Skin epidermis (tissue), 12 donors: ENCODE measurements at regions not wholly inside any gene's neighbourhood (a gene's known extent, or its start where the extent isn't known, plus 50 kb on each side); places are given as distances from the start of the nearest gene placed in this dataset.
"Not testable (repeated sequence)": the region's sequence is repeated elsewhere in the genome, so short reads cannot be mapped to it uniquely, and the experiment has no call there.

Experiments
- H3K27ac ChIP-seq, 21 experiments: fragments of 200-600 bp; sonication (generic) in 11 of 21; one replicate each; pipeline ENCODE4 v1.5.0; 2020; ENCODE audit warnings: mild to moderate bottlenecking in 3 of 21, inconsistent platforms in 2 of 21, moderate library complexity in 2 of 21
- H3K4me3 ChIP-seq, 7 experiments: fragments of 200-600 bp; sonication (generic) in 2 of 7; one replicate each; pipeline ENCODE4 v1.5.0; 2020; ENCODE audit warnings: inconsistent platforms in 2 of 7, mild to moderate bottlenecking in 2 of 7, moderate library complexity in 1 of 7

DNA sequence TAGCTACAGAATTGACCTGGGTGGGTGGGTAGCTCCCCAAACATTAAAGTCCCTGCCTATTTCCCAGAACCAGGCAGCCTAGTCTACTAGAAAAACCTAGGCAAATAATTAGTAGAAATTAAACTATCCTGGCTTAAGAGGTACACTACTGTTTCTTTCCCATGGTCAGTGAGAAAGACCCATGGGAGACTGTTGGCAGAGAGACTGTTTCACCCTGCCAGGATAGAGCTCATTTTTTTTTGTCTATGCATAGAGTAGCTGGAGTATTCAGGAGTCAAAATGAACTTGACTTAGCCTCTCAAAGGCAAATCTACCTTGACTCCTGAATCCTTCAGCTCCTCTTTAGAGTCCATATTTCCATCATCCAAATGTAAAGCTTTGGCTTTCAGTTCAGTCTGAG, 107.0 kb upstream of the AR start:
- no peak overlapping the region for H3K27ac ChIP-seq
- H3K4me3 ChIP-seq: no peak overlapping the region

DNA sequence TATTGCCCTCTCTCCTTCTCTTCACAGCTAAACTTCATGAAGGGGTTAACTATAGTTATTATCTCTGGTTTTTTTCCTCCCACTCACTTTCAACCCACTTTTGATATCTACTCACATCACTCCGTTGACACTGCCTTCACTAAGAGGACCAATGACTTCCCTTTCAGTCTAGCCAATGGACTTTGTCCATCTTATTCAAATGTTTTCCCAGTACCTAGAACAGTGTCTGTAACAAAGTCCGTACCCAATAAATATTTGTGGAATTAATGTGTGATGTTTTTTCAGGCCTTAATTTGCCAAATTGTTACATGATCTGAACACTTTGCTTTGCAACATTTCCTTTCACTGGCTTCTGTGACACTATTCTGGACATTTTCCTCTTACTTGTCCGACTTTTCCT, 106.0 kb upstream of the AR start:
- Histone ChIP-seq H3K4me3 (no peak overlapping the region), H3K27ac (no peak overlapping the region)

DNA sequence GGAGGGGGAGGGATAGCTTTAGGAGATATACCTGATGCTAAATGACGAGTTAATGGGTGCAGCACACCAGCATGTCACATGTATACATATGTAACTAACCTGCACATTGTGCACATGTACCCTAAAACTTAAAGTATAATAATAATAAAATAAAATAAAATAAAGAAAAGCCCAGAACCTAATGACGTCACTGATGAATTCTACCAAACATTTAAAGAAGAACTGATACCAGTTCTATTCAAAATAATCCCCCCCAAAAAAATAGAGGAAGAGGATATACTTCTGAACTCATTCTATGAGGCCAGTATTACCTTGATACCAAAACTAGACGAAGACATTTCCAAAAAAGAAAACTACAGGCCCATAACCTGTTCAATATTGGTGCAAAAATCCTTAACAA, 68.6 kb upstream of the AR start:
- H3K4me3 ChIP-seq, H3K27ac ChIP-seq: not testable (repeated sequence)

- no peak overlapping the region for H3K27ac ChIP-seq
- H3K4me3 ChIP-seq: no peak overlapping the region
These were observed 63.0 kb upstream of the AR start for GRCh38 chrX:67480789-67481188.
